CD14-positive monocyte (primary cell): ENCODE measurements at regions not wholly inside any gene's neighbourhood (a gene's known extent, or its start where the extent isn't known, plus 50 kb on each side); places are given as distances from the start of the nearest gene placed in this dataset.
"Not testable (repeated sequence)": the region's sequence is repeated elsewhere in the genome, so short reads cannot be mapped to it uniquely, and the experiment has no call there.

Experiments used
- DNase-seq, 3 donors: peaks; one replicate each; pipeline ENCODE4 v3.0.0-alpha.2; 2011 to 2022
- H2AFZ ChIP-seq: 2 replicates; pipeline ENCODE4 v1.6.0; 2012; ENCODE audit warnings: mild to moderate bottlenecking, low read depth, low read length, inconsistent platforms; ENCODE audit not compliant: insufficient read depth, poor library complexity, severe bottlenecking
- H3K27ac ChIP-seq, 2 donors: 1 replicate in 1 of 2; 2 replicates in 1 of 2; pipeline ENCODE4 v1.5.1; 2012 to 2013; ENCODE audit warnings: low read length in 2 of 2, control low read depth in 1 of 2, inconsistent platforms in 1 of 2, low read depth in 1 of 2, mild to moderate bottlenecking in 1 of 2
- H3K27me3 ChIP-seq, 2 donors: one replicate each; pipeline versions ENCODE4 v1.6.0 to v1.6.1; 2011 to 2013; ENCODE audit warnings: low read length in 2 of 2; ENCODE audit not compliant: control insufficient read depth in 2 of 2, insufficient read depth in 2 of 2
- H3K36me3 ChIP-seq, 2 donors: replicated peaks in 1 of 2; 1 replicate in 1 of 2; 2 replicates in 1 of 2; pipeline versions ENCODE4 v1.5.1 to v1.6.1; 2012 to 2013; ENCODE audit warnings: low read length in 2 of 2, control low read depth in 1 of 2, inconsistent platforms in 1 of 2, mild to moderate bottlenecking in 1 of 2; ENCODE audit not compliant: insufficient read depth in 2 of 2, control insufficient read depth in 1 of 2
- H3K4me1 ChIP-seq, 2 donors: 1 replicate in 1 of 2; 2 replicates in 1 of 2; pipeline versions ENCODE4 v1.5.1 to v1.6.1; 2012 to 2013; ENCODE audit warnings: low read length in 2 of 2, control low read depth in 1 of 2, inconsistent platforms in 1 of 2, mild to moderate bottlenecking in 1 of 2, moderate library complexity in 1 of 2; ENCODE audit not compliant: insufficient read depth in 2 of 2, control insufficient read depth in 1 of 2
- H3K4me2 ChIP-seq: replicated peaks from 2 replicates; pipeline ENCODE3; 2012; ENCODE audit warnings: low read length, moderate library complexity, mild to moderate bottlenecking; ENCODE audit not compliant: poor library complexity, severe bottlenecking; ENCODE audit errors: extremely low read depth
- H3K4me3 ChIP-seq, 3 experiments: fragments of 200-600 bp in 1 of 3; sonication (generic) in 1 of 3; replicated peaks in 1 of 3; 1 replicate in 2 of 3; 2 replicates in 1 of 3; pipeline ENCODE4 v1.5.1; 2011 to 2013; ENCODE audit warnings: low read length in 3 of 3, mild to moderate bottlenecking in 3 of 3, control low read depth in 2 of 3, low read depth in 2 of 3, inconsistent platforms in 1 of 3, moderate library complexity in 1 of 3
- H3K79me2 ChIP-seq: 2 replicates; pipeline ENCODE4 v1.6.0; 2012; ENCODE audit warnings: mild to moderate bottlenecking, control low read depth, inconsistent platforms, low read length, moderate library complexity; ENCODE audit not compliant: insufficient read depth
- H3K9ac ChIP-seq: 2 replicates; pipeline ENCODE4 v1.6.0; 2017; ENCODE audit warnings: low read length, mild to moderate bottlenecking; ENCODE audit not compliant: insufficient read depth, poor library complexity, severe bottlenecking
- H3K9me3 ChIP-seq, 2 donors: replicated peaks in 1 of 2; 1 replicate in 1 of 2; 2 replicates in 1 of 2; pipeline versions ENCODE4 v1.5.1 to v1.6.1; 2012 to 2013; ENCODE audit warnings: low read length in 2 of 2, control low read depth in 1 of 2; ENCODE audit not compliant: control insufficient read depth in 1 of 2, insufficient read depth in 1 of 2
- H4K20me1 ChIP-seq: 2 replicates; pipeline ENCODE4 v1.6.0; 2012; ENCODE audit warnings: mild to moderate bottlenecking, low read length, control low read depth, moderate library complexity; ENCODE audit not compliant: insufficient read depth
- H3K27ac Mint-ChIP-seq, 7 donors: one replicate each; pipeline ENCODE4 v1.8.0; 2020; ENCODE audit warnings: mild to moderate bottlenecking in 7 of 7, mixed read lengths in 7 of 7, moderate library complexity in 6 of 7, inconsistent platforms in 2 of 7
- H3K27me3 Mint-ChIP-seq, 3 donors: one replicate each; pipeline ENCODE4 v1.8.0; 2021 to 2022; ENCODE audit warnings: low read depth in 3 of 3, mild to moderate bottlenecking in 3 of 3, mixed read lengths in 3 of 3, moderate library complexity in 3 of 3, inconsistent platforms in 1 of 3
- H3K36me3 Mint-ChIP-seq, 2 donors: one replicate each; pipeline ENCODE4 v1.8.0; 2020; ENCODE audit warnings: mixed read lengths in 2 of 2, inconsistent platforms in 1 of 2, mild to moderate bottlenecking in 1 of 2
- H3K4me1 Mint-ChIP-seq: one replicate; pipeline ENCODE4 v1.8.0; 2020; ENCODE audit warnings: mild to moderate bottlenecking, mixed read lengths
- H3K4me3 Mint-ChIP-seq, 2 donors: one replicate each; pipeline ENCODE4 v1.8.0; 2020; ENCODE audit warnings: mild to moderate bottlenecking in 2 of 2, mixed read lengths in 2 of 2, moderate library complexity in 1 of 2
- H3K9me3 Mint-ChIP-seq, 7 donors: one replicate each; pipeline ENCODE4 v1.8.0; 2020 to 2022; ENCODE audit warnings: mixed read lengths in 7 of 7, mild to moderate bottlenecking in 6 of 7, moderate library complexity in 6 of 7, inconsistent platforms in 2 of 7
- WGBS: methylation state at CpG from one replicate; pipeline ENCODE4 v1.1.5; 2013; ENCODE audit warnings: missing lambda C conversion rate; ENCODE audit not compliant: insufficient coverage; 5-methylcytosine and 5-hydroxymethylcytosine counted together
- intact Hi-C, 2 donors: fragments of 100-400 bp; cut with micrococcal nuclease; formaldehyde crosslinking; loops; one replicate each; pipeline versions ENCODE4 v1.15.0 to v1.15.1; 2023
- TF ChIP-seq, protein P1 (sequence below): fragments of 200-600 bp; IDR thresholded peaks from one replicate; pipeline ENCODE4 v1.8.0; 2022; ENCODE audit warnings: antibody characterized with exemption, mild to moderate bottlenecking

DNA sequence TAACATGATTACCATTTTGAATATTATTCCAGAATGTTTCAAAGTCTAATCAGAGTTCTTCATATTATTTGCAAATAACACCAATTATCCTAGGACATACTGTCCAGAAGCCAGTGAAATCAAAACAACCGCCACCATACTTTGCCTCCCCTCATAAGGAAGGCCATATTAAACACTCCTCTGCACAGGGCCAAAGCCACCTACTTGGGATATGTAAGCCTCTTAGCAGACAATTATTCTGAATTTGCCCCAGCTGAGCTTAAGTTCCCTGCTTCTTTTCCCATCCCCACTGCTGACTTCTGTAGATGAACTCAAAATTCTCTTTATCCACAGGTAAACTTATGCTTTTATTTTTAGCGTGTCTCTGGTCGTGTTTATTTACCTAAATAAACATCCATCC lies 374.0 kb downstream of the KIF2B start:
- no peaks in the 10 kb centered on the region for H3K36me3 Mint-ChIP-seq
- H3K27me3 Mint-ChIP-seq, result peaks cover 0 to 2% (median 0%) of the 10 kb centered on the region in 3 donors
- Histone ChIP-seq H3K4me2 (no peak overlapping the region), H3K9ac (no peak overlapping the region), H3K27ac (no peak overlapping the region), H3K9me3 (no peaks in the 10 kb centered on the region), H3K79me2 (no peaks in the 10 kb centered on the region), H3K4me1 (no peaks in the 10 kb centered on the region), H2AFZ (no peak overlapping the region), H4K20me1 (no peaks in the 10 kb centered on the region), H3K4me3 (no peak overlapping the region), H3K27me3 (no peaks in the 10 kb centered on the region), H3K36me3 (no peaks in the 10 kb centered on the region)
- H3K4me1 Mint-ChIP-seq, result no peaks in the 10 kb centered on the region
- 83% methylated on average over 1 of the region's 3 CpGs for whole genome bisulfite sequencing
- intact Hi-C loops, result no loop called here
- H3K4me3 Mint-ChIP-seq, result no peak overlapping the region
- no peak for DNase-seq
- TF ChIP-seq, protein P1, sequence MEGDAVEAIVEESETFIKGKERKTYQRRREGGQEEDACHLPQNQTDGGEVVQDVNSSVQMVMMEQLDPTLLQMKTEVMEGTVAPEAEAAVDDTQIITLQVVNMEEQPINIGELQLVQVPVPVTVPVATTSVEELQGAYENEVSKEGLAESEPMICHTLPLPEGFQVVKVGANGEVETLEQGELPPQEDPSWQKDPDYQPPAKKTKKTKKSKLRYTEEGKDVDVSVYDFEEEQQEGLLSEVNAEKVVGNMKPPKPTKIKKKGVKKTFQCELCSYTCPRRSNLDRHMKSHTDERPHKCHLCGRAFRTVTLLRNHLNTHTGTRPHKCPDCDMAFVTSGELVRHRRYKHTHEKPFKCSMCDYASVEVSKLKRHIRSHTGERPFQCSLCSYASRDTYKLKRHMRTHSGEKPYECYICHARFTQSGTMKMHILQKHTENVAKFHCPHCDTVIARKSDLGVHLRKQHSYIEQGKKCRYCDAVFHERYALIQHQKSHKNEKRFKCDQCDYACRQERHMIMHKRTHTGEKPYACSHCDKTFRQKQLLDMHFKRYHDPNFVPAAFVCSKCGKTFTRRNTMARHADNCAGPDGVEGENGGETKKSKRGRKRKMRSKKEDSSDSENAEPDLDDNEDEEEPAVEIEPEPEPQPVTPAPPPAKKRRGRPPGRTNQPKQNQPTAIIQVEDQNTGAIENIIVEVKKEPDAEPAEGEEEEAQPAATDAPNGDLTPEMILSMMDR, result no peak
- H3K27ac Mint-ChIP-seq, result no peak overlapping the region
- peaks cover 0 to 7% (median 4%) of the 10 kb centered on the region in 7 donors for H3K9me3 Mint-ChIP-seq

DNA sequence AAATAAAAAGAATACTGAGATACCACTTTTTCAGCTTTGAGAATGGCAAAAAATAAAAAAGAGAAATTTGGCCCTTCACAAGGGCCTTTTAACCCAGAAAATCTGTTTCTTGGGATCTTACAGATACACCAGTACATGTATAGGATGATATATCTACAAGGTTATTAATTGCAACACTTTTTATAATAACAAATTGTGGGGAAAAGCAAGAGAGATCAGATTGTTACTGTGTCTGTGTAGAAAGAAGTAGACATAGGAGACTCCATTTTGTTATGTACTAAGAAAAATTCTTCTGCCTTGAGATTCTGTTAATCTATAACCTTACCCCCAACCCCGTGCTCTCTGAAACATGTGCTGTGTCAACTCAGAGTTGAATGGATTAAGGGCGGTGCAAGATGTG lies 378.7 kb downstream of the KIF2B start:
- H3K4me1 Mint-ChIP-seq, H3K4me2 ChIP-seq, H3K27me3 ChIP-seq, H3K79me2 ChIP-seq, H3K27me3 Mint-ChIP-seq, H3K4me3 Mint-ChIP-seq, H2AFZ ChIP-seq, H3K4me3 ChIP-seq, H3K9me3 Mint-ChIP-seq, H3K27ac ChIP-seq, DNase-seq, H3K36me3 Mint-ChIP-seq, H3K9ac ChIP-seq, H3K9me3 ChIP-seq, H3K27ac Mint-ChIP-seq, intact Hi-C loops, H4K20me1 ChIP-seq, H3K4me1 ChIP-seq, H3K36me3 ChIP-seq: not testable (repeated sequence)
- WGBS, result no CpG with 5 or more reads among the region's 2 CpGs
